Muscle of arm (tissue), 1 donor: ENCODE measurements at regions not wholly inside any gene's neighbourhood (a gene's known extent, or its start where the extent isn't known, plus 50 kb on each side); places are given as distances from the start of the nearest gene placed in this dataset.
"Not testable (repeated sequence)": the region's sequence is repeated elsewhere in the genome, so short reads cannot be mapped to it uniquely, and the experiment has no call there.

ENCODE experiments used
- DNase-seq: peaks from one replicate; pipeline ENCODE4 v3.0.0-alpha.2; 2013

DNA sequence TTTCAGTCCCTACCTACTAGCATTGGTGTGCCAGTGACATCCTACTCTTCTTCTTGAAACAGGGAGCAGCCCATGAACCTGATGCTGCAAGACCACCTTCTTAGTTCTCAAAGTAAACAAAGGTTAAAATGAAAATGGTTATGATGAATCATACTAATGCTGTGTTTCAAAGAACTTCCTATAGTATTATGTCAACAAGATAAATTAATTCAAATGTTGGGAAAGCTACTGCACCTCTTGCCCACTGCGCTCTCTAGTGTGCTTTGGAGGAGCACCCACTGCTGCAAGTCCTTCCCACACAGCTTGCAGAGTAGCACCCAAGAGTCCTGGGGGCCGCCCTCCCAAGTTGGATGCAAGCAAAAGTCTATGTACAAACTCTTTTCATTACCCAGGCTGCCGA, 81.1 kb downstream of the CD200R1L start:
- DNase-seq, result no peak

DNA sequence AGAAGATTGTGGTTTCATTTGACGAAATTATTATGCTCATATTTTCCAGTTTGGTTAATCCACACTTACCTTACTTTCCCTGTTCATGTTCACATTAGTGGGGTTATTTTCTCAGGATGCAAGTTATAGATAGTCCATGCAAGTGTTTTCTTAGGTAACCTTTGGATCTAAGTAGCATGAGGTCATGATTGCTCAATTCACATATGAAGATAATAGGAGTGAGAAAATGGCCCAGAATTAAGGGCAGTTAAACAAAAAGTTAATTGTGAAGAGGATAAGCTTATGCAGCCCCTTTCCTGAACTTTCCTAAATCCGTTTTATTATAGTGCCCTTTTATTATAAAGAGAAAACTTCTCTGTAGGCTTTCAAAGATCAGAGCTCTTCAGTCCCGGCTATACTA, 83.4 kb downstream of the CD200R1L start:
- no peak for DNase-seq

DNA sequence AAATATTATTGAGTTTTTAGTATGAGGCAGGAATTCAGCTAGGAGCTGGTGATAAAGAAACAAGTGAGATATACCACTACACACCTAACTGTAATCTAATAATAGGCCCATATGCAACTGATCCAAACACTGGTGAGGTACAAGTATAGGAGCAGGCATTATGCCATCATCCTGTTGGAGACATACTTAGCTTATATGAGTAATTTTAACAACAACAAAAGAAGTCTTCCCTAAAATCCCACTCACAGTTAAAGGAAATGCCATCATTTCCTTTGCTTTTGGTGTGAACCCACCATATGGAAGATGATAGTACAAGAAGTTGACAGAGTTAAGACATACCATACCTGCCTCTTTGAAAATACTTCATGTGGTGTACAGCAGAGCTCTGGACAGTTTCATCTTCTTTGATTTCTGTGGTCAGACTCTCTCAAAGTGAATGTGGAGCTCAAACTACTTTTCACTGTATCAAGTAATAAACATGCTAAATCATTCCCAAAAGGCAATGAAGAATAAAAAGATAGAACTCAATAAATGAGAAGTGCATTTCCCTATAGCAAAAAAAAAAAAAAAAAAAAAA, 85.5 kb downstream of the CD200R1L start:
- DNase-seq, result no peak

DNA sequence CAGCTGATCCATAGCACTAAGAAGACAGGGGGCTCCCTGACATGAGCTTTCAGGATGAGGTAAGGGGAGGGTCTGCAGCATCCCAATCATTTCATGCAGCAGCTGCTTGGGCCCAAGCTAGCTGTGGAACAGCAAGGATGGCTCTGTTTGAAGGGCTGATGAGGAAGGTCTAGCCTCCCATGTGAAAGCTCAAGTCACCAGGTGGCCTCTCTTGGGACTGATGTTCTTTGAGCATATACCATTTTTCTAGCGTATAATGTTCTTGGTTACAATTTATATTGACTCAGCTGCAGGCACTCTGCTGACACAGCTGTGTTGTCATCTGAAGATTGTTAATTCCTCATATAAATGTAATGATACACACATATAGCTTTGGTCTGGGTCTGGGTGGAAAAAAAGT, 87.0 kb downstream of the CD200R1L start:
- no peak for DNase-seq

DNA sequence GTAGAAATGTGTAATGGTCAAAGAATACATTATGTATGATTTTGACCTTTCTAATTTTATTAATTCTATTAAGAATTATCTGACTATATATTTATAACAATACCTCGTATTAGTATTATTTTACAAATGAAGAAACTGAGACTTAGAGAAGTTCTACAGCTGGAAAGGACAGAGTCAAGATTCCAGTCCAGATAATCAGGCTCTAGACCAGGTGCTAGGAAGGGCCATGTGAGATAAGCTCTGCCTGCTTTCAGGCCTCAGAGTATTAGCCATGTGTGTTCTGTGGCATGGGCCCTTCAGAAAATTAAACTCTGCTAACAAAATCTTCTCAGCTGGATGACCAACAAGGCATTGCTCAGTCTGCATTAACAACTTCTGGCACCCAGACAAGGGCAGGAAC, 87.5 kb downstream of the CD200R1L start:
- no peak for DNase-seq

DNA sequence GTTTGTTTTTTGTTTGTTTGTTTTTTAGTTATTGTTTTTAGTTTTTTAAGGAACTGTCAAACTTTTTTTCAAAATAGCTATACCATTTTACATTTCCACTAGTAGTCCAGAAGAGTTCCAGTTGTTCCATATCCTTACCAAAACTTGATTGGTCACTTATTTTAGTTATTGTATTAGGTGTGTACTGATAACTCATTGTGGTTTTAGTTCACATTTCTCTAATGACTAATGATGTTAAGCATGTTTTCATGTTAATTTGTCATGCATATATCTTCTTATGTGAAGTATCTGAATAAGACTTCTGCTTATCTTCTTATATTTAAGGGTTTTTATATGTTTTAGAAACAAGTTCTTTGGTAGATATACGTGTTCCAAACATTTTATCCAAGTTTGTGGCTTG, 89.5 kb downstream of the CD200R1L start:
- no peak for DNase-seq

DNA sequence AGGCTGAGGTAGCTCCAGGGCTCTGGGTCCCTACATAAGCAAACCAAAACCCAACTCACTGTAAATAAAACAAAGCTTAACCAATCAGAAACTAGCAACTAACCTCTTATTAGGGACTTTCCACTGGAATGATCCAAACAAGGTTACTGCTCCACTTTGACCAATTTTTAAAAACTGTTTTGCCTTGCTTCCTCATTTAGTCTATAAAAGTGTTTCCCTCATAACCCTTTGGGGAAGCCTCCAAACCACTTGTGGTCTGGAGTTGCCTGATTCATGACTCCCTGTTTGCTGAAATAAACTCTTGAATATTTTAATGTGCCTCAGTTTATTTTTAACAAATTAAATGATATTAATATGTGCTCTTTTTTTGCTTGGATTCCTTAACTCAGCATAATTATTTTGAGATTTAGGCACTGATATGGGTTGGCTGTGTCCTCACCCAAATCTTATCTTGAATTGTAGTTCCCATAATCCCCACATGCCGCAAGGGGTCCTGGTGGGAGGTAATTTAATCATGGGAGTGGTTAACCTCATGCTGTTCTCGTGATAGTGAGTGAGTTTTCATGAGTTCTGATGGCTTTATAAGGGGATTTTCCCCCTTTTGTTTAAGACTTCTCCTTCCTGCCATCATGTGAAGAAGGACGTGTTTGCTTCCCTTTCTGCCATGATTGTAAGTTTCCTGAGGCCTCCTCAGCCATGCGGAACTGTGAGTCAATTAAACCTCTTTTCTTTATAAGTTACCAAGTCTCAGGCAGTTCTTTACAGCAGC, 90.6 kb downstream of the CD200R1L start:
- DNase-seq, result no peak

DNA sequence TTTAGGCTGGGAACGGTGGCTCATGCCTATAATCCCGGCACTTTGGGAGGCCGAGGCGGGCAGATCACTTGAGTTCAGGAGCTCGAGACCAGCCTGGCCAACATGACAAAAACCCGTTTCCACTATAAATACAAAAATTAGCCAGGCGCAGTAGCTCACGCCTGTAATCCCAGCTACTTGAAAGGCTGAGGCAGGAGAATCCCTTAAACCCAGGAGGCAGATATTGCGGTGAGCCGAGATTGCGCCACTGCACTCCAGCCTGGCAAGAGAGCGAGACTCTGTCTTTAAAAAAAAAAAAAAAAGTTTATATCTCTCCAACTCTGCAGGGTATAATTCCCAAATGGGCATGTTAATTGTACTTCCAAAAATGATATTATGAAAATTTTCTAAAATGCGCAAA, 91.6 kb downstream of the CD200R1L start:
- not testable (repeated sequence) for DNase-seq

DNA sequence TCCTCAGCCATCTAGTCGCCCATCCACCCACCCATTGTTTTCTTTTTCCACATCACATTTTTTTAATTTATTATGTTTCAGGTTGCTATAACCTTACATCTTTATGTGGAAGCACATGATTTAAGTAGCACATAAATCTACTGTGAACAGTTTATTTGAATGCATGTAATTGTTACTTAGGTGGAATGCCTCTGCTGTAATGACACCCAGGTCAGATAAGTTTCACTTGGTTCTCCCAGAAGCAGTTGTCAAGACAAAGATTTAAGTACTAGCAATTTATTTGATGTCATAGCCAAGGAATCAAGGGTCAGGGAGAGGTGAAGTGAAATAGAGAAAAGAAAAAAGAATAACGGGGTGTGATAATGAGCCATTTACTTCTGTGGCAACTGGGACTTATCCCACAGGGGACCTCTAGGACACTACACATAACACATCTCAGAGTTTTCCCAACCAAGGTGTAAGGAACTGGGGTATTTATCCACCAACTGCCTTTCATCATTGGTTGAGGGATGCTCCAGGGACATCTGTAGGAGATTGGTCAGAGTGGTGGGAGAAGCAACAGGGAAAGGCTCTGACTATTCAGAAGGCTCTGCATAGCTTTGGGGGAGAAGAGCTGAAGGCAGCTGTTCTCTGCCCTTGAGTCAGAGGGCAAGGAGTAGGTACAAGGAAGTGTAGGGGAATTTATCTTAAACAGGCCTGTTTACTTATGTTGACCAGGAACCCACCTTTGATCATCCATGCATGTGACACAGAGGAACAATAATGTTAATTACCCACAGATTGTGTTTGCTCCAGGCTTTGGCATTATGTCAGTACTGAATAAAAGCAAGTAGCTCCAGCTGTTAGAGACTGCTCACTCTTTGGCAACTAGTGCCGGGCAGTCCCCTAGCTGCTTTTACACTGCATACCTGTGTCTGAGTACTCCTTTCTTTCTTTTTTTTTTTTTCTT, 94.8 kb downstream of the CD200R1L start:
- DNase-seq, result no peak

DNA sequence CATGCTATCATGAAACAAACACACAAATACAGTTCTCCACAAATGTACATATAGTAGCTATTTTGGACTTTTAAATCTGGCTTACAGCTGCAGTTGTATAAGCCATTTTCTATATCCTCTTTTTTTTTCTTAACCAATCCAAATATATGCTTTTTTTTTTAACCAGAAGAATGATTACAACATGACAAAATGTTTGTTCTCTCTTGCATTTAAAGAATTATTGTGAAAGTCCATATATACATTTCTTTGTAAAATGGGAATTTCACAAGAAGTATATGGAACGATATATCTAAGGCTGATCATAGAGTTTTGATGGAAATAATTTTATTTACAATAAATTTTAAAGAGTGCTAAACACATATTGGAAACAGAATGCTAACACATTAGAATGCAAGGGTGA, 95.6 kb downstream of the CD200R1L start:
- no peak for DNase-seq

DNA sequence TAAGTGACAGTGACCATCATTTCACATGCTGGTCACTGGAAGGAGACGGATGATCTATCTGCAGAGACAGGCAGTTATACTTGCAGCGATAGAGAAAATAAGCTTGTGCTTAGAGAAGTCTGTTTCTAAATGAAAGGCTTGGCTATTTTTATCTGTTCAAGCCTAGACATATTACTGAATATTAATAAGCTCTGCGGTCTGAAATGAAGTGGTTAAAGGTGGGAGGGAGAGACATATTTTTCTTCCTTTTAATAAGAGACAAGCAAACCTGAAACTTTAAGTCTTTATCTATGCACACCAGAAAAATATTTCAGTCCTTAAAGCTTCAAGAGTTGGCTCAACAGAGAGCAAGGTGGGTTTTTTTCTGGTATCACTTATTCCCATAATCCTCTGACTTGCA, 99.0 kb downstream of the CD200R1L start:
- no peak for DNase-seq

DNA sequence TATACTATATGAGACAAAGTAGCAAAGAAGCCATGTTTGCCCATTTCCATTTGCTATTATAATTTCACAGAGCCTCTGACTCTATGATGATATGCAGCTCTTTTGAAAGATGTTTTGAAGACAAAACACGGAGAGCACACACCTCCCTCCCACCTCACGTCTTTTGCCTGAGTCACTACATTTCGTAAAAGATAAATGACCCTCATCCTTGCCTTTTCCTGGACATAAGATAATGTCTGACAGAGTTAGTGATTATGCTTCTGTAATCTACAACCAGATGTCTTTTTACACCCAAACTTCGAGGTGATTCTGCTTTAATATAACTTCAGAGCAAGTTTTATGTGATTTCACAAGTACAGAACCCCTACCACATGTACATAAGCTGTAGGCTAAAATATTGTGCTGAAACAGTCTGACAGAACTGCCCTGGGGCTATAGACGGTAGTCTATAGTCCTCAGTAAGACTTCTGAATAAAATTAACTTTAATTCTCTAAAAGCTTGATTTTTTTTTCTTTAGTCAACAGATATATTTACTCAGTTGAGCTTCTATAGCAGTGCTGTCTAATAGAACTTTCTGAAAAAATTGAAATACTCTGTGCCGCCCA, 99.9 kb downstream of the CD200R1L start:
- DNase-seq, result no peak

DNA sequence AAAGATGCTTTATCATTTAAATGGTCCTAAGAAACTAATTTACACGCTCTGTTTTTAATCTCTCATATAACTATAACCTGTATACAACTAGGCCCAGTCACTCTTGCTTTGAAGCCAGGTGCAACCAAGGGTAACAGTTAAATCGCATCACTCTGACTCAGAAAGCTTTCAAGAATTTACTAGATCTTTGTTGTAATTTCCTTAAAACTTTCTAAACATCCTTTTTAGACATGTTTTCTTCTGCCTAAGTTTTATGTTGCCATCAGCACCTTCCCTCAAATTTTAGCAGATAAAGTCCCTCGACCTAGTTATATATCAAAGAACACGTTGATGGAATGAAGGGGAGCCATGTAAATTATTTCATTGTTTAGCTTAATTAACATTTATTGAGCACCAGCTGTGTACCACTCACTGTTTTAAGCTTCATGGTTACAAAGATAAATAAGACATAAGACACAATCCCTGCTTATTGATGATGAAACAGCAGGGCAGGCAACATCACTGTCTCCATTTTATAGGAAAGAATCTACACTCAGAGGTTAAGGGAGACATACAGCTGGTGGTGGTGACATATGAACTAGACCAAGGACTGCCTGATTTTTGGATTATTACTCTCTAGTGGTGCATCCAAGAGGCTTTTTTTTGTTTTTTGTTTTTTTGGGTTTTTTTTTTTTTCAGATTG, 101.0 kb downstream of the CD200R1L start:
- DNase-seq, result no peak

DNA sequence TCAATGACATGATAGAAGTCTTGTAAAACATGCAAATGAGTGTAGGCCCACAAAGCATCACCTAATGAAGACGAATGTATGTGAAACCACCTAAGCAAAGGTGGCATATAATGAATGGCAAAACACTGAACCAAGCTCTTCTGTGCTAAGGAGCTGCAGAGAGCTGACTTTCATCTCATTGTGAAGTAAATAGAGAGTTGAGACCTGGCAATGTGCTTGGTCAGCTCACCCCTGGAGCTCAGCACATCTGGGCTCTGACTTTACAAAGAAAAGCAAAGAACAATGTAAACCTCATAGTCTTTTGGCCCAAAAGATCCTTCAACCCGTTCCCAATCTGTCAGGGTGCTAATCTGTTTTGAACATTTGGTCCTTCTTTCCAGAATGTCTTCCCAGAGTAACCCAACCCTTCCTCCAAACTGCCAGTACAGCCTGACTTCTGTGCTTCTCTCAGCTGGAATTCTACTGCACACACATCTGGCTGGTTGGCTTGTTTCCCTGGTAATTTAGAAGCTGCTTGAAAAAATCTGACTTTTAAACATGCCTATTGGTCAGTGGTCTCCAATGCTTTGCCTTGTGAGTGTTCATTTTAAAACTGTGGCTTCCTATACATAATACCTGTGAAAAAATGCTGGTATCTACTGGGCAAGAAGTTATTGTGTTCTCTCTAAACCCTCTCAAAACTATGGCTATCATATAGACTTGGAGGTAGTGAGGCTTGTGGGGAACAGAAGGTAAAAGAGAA, 101.7 kb downstream of the CD200R1L start:
- peak; percentile 86 for DNase-seq

DNA sequence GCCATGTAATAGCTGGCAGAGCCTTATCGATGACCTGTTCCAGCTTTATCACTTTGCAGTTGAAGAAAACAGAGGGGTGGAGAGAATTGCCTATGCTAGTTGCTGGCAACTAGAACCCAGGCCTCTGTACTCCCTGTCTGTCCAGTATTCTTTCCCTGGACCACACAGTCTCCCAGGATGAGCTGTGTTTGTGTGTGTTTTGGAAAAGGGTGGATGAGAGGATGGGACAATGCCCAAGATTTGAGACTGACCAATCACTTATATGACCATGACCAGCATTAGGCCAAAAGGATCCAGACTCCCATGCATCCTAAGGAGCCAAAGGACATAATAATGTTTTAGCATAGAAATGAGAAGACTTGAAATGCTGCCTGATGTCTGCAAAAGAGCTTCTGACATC, 102.6 kb downstream of the CD200R1L start:
- peak; percentile 70 for DNase-seq

DNA sequence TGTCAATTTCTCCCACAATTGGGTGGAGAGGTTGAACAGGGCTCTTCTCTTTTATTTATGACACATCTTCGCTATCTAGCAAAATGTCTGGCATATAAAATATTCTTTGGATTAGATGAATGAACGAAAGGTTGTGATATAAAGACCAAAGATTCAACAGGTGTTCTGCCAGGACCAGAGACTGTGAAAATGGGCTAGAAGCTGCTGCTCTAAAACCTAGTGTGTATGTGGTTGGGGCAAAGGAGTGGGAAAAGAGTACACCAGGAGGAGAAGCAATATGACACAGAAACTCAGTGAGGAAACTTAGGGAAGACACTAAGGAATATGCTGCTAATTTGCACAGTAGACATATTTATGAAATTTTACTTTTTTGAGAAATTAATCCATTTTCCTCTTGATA, 102.0 kb upstream of the CCDC80 start:
- DNase-seq, result no peak

DNA sequence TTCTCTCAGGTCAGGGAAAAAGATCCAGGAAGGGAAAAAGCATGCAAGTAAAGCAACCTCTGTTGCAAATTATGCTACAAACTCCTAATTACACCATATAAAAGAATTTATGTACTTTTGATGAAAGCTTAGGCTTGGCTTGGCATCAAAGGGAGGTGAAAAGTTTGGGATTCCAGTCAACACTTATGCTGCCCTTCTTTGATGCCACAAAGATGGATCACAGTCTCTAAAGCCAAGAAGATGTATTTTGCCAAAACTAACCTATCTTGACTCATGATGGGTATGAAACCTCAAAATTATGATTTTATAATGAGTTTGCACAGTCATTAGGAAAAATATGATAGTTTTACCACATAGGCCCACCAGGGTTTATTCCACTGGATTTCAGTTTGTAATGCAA, 101.0 kb upstream of the CCDC80 start:
- no peak for DNase-seq

DNA sequence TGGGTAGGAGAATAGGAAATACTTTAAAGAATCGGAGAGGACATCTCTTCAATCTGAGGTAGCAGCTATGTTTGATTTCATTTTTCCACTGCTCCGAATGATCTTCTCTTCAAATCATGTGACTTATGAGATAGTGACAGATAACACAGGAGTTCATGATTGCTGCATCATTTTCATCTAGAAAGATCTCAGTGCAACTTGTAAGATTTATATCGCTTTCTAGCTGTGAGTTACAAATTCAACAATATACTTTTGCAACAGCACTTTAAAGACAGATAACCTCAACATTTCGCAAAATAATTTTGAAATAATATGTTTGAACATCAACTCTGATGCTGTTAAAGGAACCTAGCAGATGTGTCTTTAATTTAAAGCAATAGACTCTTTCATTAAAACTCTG, 99.9 kb upstream of the CCDC80 start:
- no peak for DNase-seq

DNA sequence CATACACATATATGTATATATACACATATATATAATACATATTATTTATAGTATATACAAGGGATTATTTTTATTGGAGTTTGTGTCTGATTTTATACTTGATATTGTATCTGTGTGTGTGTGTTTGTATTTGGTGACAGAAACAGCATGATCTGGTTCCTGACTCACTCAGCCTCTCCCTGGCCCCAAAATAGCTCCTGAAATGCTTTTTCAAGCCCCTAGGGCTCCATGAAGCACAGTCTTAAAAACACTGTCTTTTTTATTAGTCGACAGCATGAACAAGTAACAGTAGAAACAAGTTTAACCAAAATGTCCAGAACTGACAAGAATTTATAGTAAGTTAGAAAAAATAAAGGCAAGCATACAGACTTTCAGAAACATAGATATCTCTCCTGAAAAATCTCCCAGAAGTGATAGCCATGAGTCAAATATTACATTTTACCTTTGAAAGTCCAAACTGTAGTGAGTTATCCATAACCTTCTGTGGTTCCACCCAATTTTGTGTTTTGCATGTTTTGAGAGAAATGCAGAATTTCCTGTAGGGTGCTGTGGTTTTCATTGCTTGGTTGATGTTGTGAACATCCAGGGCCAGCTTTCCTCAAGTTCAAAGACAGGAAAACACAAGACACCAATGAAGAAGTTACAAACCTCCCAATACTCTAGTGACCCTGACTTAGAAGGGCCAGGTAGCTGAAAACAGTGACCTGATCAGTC, 98.5 kb upstream of the CCDC80 start:
- no peak for DNase-seq

DNA sequence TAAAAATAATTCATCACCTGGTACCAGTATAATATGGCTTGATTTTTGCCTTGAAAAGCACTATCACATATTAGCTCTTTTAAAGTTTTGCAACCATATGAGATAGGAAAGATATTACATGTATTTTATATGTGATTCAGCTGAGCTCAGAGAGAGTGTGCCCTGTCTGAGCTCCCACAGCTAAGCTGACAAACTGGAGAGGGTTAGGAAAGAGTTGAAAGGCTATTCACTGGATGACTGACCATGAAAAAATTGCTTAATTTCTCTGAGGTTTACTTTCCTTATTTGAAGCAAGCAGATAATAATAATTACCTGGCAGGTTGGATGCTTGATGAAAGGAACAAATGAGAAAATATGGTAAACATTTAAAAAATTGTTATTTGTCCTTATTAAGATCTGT, 97.4 kb upstream of the CCDC80 start:
- DNase-seq, result no peak
